RWPE1 (cell line): ENCODE measurements at regions not wholly inside any gene's neighbourhood (a gene's known extent, or its start where the extent isn't known, plus 50 kb on each side); places are given as distances from the start of the nearest gene placed in this dataset.

Experiments
- CTCF ChIA-PET: fragments of 350-600 bp; sonication (Branson Sonifier 250); formaldehyde crosslinking; extraction: SDS; loops from one replicate; lab custom pipeline; 2021; lab: Yijun Ruan, JAX
- POLR2A ChIA-PET: fragments of 400-600 bp; formaldehyde crosslinking; extraction: SDS; loops from one replicate; lab custom pipeline; 2020; ENCODE audit warnings: antibody characterized with exemption; ENCODE audit not compliant: low non-redundant PET; lab: Yijun Ruan, JAX
- DNase-seq: peaks from one replicate; pipeline ENCODE4 v3.0.0; 2012; ENCODE audit warnings: low spot score
- H3K27ac ChIP-seq: fragments of 450-650 bp; 2 replicates; pipeline ENCODE4 v1.5.1; 2017
- TF ChIP-seq, protein P1 (sequence below): fragments of 450-650 bp; conservative IDR thresholded peaks from 2 replicates; pipeline ENCODE4 v1.5.1; 2017; ENCODE audit warnings: low read depth, mild to moderate bottlenecking

DNA sequence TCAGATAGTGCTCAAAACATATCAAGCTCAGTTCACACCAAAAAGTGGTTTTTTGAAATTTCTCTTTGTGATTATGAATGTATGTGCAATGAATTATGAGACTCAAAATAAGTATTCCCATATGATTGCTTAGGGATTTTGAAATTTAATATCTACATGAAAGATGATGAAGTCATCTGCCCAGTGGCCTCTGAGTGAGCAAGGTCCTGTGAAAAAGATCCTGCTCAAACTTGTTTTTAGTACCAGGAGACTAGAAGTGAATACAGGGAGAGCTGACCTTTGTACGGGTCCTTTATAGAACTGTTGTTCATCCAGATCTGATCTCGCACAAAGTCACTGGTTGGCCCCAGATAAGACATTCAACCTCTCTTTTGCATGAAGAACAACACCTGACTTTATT lies 151.9 kb upstream of the MAF start:
- ChIA-PET POLR2A (no interaction called here), CTCF (interaction anchor here (0.7 to 0.9 kb wide), 2 partner anchors 9 to 10 kb away, joined by 3 read pairs; no protein-coding TSS in a partner anchor)
- H3K27ac ChIP-seq = 0 out of 2 replicates have a peak overlapping the region, but pooled peaks have one; percentile 13
- TF ChIP-seq, protein P1, sequence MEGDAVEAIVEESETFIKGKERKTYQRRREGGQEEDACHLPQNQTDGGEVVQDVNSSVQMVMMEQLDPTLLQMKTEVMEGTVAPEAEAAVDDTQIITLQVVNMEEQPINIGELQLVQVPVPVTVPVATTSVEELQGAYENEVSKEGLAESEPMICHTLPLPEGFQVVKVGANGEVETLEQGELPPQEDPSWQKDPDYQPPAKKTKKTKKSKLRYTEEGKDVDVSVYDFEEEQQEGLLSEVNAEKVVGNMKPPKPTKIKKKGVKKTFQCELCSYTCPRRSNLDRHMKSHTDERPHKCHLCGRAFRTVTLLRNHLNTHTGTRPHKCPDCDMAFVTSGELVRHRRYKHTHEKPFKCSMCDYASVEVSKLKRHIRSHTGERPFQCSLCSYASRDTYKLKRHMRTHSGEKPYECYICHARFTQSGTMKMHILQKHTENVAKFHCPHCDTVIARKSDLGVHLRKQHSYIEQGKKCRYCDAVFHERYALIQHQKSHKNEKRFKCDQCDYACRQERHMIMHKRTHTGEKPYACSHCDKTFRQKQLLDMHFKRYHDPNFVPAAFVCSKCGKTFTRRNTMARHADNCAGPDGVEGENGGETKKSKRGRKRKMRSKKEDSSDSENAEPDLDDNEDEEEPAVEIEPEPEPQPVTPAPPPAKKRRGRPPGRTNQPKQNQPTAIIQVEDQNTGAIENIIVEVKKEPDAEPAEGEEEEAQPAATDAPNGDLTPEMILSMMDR = no peak
- DNase-seq = peak; percentile 41

DNA sequence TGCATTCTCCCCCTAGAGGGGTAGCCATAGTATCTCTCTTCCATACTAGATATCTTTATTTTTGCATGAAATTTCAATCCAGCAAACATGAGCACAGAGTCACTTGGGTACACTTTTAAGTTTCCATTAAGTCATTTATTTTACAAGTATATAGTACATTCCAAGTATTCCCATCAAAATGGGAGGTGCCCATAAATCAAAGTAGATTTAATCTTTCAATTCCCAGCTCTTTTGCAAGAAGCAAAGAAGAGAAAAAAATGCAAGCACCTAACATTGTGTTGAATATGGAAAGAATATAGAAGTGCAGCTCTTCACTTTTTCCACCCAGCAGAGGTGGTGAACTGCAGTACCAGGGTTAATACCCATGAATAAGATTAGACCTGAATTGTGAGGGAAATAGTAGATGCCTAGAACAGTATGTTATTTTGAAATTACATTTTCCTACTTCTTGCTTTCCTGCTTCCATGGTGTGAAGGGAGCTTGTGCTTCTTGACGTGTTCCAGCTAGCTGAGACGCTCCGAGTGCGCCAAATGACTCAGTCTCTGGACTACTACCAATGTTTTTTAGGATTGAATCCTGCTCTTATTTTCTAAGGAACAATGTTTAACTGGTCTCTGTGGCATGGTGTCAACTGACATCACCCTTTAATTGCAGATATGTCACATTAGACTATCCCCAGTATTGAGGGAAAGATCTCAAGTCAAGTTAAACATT lies 151.1 kb upstream of the MAF start:
- DNase-seq = peak; percentile 70
- peak overlapping the region; percentile 13; the same call in 1 of the 2 replicates for H3K27ac ChIP-seq
- ChIA-PET POLR2A (no interaction called here), CTCF (interaction anchor here (0.6 to 0.9 kb wide), 2 partner anchors 10 to 300 kb away, joined by 3 read pairs; no protein-coding TSS in a partner anchor)
- TF ChIP-seq, protein P1 = no peak

DNA sequence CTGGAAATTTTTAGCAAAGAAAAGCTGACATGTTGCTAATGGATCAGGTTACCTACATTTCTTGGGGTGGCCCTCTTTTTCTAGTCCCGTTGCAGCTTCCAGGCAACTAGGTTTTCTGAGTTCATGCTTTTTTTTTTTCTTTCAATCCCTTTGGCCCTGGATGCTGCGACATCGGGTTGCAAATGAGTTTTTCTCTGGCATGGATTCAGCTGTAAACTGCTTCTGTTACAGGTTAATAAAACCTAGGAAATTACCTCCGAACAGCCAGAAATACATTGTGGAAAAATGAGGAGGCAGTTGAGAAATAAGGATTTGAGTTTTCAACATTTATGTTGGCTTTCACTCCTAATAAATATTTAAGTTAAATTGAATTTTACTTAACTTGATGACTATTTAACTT lies 149.8 kb upstream of the MAF start:
- TF ChIP-seq, protein P1 = no peak
- ChIA-PET CTCF (no interaction called here), POLR2A (no interaction called here)
- no peak overlapping the region for H3K27ac ChIP-seq
- no peak for DNase-seq

DNA sequence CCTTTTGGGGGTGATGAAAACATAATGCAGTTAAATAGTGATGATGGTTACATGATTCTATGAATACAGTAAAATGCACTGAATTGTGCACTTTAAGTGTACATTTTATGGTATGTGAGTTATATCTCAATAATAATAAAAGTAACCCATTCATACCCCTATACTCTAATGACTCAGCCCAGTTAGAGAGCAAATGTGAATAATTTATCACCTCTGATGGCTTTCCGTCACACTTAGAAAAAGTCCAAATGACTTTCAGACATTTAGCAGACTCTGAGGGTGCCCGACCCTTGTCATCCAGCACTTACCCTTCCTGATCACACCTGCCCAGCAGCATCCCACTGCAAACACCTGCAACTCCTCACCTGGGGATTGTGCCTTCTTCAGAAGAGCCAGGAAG lies 148.1 kb upstream of the MAF start:
- TF ChIP-seq, protein P1 = no peak
- CTCF ChIA-PET = no interaction called here
- POLR2A ChIA-PET = no interaction called here
- H3K27ac ChIP-seq = no peak overlapping the region
- no peak for DNase-seq

DNA sequence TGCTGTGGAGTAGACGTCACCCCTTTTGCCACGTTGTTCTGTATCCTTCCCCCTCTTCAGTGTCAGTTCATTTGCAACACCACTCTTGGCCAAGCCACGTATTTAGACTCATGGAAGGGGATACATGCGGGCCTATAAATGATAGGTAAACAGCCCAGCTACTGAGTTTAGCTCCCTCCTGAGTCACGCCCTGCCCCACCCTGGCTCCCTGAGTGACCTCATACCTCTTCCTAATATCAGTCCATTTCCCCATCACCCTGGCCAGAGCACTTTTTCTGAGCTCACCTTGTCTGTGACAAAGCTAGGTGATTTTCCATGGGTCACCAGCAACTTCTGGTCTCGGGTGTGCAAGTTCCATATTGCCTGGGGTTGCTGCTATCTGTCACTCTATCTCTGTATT lies 147.2 kb upstream of the MAF start:
- CTCF ChIA-PET = no interaction called here
- TF ChIP-seq, protein P1 = no peak
- POLR2A ChIA-PET = no interaction called here
- DNase-seq = no peak
- H3K27ac ChIP-seq = no peak overlapping the region

DNA sequence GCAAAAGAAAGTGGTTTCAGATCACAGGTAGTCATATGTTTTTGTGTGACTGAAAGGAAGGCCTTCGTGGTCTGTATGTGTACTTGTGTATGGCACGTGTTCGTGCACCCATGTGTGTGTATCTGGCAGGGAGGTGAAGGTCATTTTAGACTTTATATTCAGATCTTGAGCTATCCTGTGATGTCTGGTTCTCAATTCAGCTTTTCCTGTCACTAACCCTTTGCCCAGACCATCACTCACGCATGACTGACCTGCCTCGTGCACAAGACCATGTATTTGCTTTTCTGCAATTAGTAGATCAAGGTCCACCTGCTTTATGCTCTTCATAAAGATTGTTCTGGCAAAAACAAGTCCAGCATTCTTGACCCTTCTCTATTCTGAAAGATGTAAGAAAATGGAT lies 139.7 kb upstream of the MAF start:
- TF ChIP-seq, protein P1 = no peak
- ChIA-PET CTCF (no interaction called here), POLR2A (no interaction called here)
- DNase-seq = no peak
- H3K27ac ChIP-seq = no peak overlapping the region
